GM13976 (cell line): ENCODE measurements at regions not wholly inside any gene's neighbourhood (a gene's known extent, or its start where the extent isn't known, plus 50 kb on each side); places are given as distances from the start of the nearest gene placed in this dataset.

Experiments
- DNase-seq: peaks from one replicate; pipeline ENCODE4 v3.0.0; 2012; ENCODE audit warnings: low spot score
- CTCF ChIP-seq: IDR thresholded peaks from 2 replicates; pipeline ENCODE4 v1.5.1; 2012; ENCODE audit warnings: borderline replicate concordance, mild to moderate bottlenecking; ENCODE audit not compliant: insufficient read depth; ENCODE audit errors: extremely low read depth, missing control alignments, control extremely low read depth
- in situ Hi-C: fragments of 300-500 bp; cut with MboI; formaldehyde crosslinking; loops from one replicate; pipeline ENCODE4 v1.12.0; 2022; ENCODE audit warnings: low sequenced_read_pairs, mixed read lengths, inconsistent platforms; ENCODE audit not compliant: unreplicated experiment

GRCh38 chr6:148155293-148155692, 187.3 kb upstream of the SASH1 start:
- no peak for DNase-seq
- in situ Hi-C loops: loop anchor here (25.0 kb wide), 1 partner anchor 643 kb away; the partner anchor contains the start of gene SAMD5
- TF ChIP-seq CTCF: no peak

- no peak for TF ChIP-seq CTCF
- in situ Hi-C loops: loop anchor here (25.0 kb wide), 1 partner anchor 646 kb away; the partner anchor contains the start of gene SAMD5
- DNase-seq: no peak
Measured at GRCh38 chr6:148157841-148158240, 184.8 kb upstream of the SASH1 start.

- TF ChIP-seq CTCF: no peak
- in situ Hi-C loops: loop anchor here (25.0 kb wide), 1 partner anchor 652 kb away; the partner anchor contains the start of gene SAMD5
- DNase-seq: no peak
Measured at GRCh38 chr6:148164645-148165044, 178.0 kb upstream of the SASH1 start.

GRCh38 chr6:148166339-148166968, 176.2 kb upstream of the SASH1 start:
- in situ Hi-C loops: loop anchor here (25.0 kb wide), 1 partner anchor 654 kb away; the partner anchor contains the start of gene SAMD5
- peak; percentile 21 for TF ChIP-seq CTCF
- DNase-seq: peak; percentile 30

GRCh38 chr6:148169706-148170105, 172.9 kb upstream of the SASH1 start:
- TF ChIP-seq CTCF: no peak
- no peak for DNase-seq
- in situ Hi-C loops: loop anchor here (25.0 kb wide), 1 partner anchor 657 kb away; the partner anchor contains the start of gene SAMD5

GRCh38 chr6:148170286-148170685, 172.4 kb upstream of the SASH1 start:
- DNase-seq: no peak
- TF ChIP-seq CTCF: no peak
- in situ Hi-C loops: loop anchor here (25.0 kb wide), 1 partner anchor 658 kb away; the partner anchor contains the start of gene SAMD5
